ENCODE measurements at regions not wholly inside any gene's neighbourhood (a gene's known extent, or its start where the extent isn't known, plus 50 kb on each side); places are given as distances from the start of the nearest gene placed in this dataset.
"Not testable (repeated sequence)": the region's sequence is repeated elsewhere in the genome, so short reads cannot be mapped to it uniquely, and the experiment has no call there.

- DNase-seq (ENCODE audit: low read depth): no peak
- H3K4me3 ChIP-seq (ENCODE audit: low read depth, low read length): no peak overlapping the region
- TF ChIP-seq CTCF (IDR thresholded peaks at IDR 0.05; ENCODE audit: insufficient read depth, low read length, poor library complexity, severe bottlenecking): no peak
- H3K27me3 ChIP-seq (ENCODE audit: control insufficient read depth, insufficient read depth, low read length): no peaks in the 10 kb centered on the region
- H3K36me3 ChIP-seq (ENCODE audit: control insufficient read depth, insufficient read depth, low read length): no peaks in the 10 kb centered on the region
These were observed 267.2 kb upstream of the DIO3 start for GRCh38 chr14:101294136-101294535.

- not testable (repeated sequence) for H3K36me3 ChIP-seq (ENCODE audit: control insufficient read depth, insufficient read depth, low read length); H3K4me3 ChIP-seq (ENCODE audit: low read depth, low read length); DNase-seq (ENCODE audit: low read depth); H3K27me3 ChIP-seq (ENCODE audit: control insufficient read depth, insufficient read depth, low read length)
These were observed 261.5 kb upstream of the DIO3 start for GRCh38 chr14:101299781-101300180.

GRCh38 chr14:101301011-101301410 lies 260.3 kb upstream of the DIO3 start:
- no peak overlapping the region for H3K4me3 ChIP-seq (ENCODE audit: low read depth, low read length)
- no peak for TF ChIP-seq CTCF (IDR thresholded peaks at IDR 0.05; ENCODE audit: insufficient read depth, low read length, poor library complexity, severe bottlenecking)
- H3K36me3 ChIP-seq (ENCODE audit: control insufficient read depth, insufficient read depth, low read length): no peaks in the 10 kb centered on the region
- DNase-seq (ENCODE audit: low read depth): no peak
- H3K27me3 ChIP-seq (ENCODE audit: control insufficient read depth, insufficient read depth, low read length): no peaks in the 10 kb centered on the region

- DNase-seq (ENCODE audit: low read depth); H3K36me3 ChIP-seq (ENCODE audit: control insufficient read depth, insufficient read depth, low read length); H3K4me3 ChIP-seq (ENCODE audit: low read depth, low read length); H3K27me3 ChIP-seq (ENCODE audit: control insufficient read depth, insufficient read depth, low read length): not testable (repeated sequence)
These were observed 254.1 kb upstream of the DIO3 start for GRCh38 chr14:101307162-101307561.

- H3K4me3 ChIP-seq (ENCODE audit: low read depth, low read length); H3K27me3 ChIP-seq (ENCODE audit: control insufficient read depth, insufficient read depth, low read length): not testable (repeated sequence)
These were observed 250.1 kb upstream of the DIO3 start for GRCh38 chr14:101311186-101311585.

GRCh38 chr14:101313268-101313667 lies 248.0 kb upstream of the DIO3 start:
- Histone ChIP-seq H3K36me3 (ENCODE audit: control insufficient read depth, insufficient read depth, low read length) (no peaks in the 10 kb centered on the region), H3K27me3 (ENCODE audit: control insufficient read depth, insufficient read depth, low read length) (no peaks in the 10 kb centered on the region), H3K4me3 (ENCODE audit: low read depth, low read length) (no peak overlapping the region)
- DNase-seq (ENCODE audit: low read depth): no peak
- no peak for TF ChIP-seq CTCF (IDR thresholded peaks at IDR 0.05; ENCODE audit: insufficient read depth, low read length, poor library complexity, severe bottlenecking)

More at GRCh38 chr14:101311186-101311585, 250.1 kb upstream of the DIO3 start:
- not testable (repeated sequence) for H3K36me3 ChIP-seq (ENCODE audit: control insufficient read depth, insufficient read depth, low read length); DNase-seq (ENCODE audit: low read depth)

- Histone ChIP-seq H3K27me3 (ENCODE audit: control insufficient read depth, insufficient read depth, low read length) (no peaks in the 10 kb centered on the region), H3K36me3 (ENCODE audit: control insufficient read depth, insufficient read depth, low read length) (no peaks in the 10 kb centered on the region), H3K4me3 (ENCODE audit: low read depth, low read length) (no peak overlapping the region)
- DNase-seq (ENCODE audit: low read depth): no peak
- TF ChIP-seq CTCF (IDR thresholded peaks at IDR 0.05; ENCODE audit: insufficient read depth, low read length, poor library complexity, severe bottlenecking): no peak
These were observed 245.4 kb upstream of the DIO3 start for GRCh38 chr14:101315802-101316296.

All from kidney epithelial cell (primary cell).